HG03159 (cell line): ENCODE measurements at regions not wholly inside any gene's neighbourhood (a gene's known extent, or its start where the extent isn't known, plus 50 kb on each side); places are given as distances from the start of the nearest gene placed in this dataset.
A peak's percentile ranks its signal among the peaks of the same experiment; 100 is the strongest.

Experiments
- ATAC-seq: cut with Tn5 transposase; IDR thresholded peaks from one replicate; pipeline ENCODE4 v1.9.1; 2021; ENCODE audit warnings: mild to moderate bottlenecking, moderate library complexity; ENCODE audit not compliant: unreplicated experiment

DNA sequence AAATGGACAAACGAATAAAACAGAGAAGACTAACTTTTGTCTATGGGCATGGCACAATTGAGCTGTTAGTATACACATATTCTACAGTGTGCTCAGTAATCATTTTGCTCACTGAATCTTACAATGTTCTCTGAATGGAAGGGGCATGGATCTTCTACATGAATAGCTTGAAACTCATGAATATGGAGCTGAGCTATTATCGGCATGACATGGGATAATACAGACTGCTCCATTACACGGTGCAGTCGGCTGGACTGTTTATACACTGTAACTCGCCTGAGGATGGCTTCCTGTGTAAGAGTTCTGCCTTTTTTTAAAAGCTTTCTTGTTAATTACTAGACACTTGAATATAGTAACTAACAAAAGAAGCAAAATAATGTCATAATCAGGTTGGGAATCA, 368.5 kb upstream of the MAD2L1 start:
- no peak for ATAC-seq

DNA sequence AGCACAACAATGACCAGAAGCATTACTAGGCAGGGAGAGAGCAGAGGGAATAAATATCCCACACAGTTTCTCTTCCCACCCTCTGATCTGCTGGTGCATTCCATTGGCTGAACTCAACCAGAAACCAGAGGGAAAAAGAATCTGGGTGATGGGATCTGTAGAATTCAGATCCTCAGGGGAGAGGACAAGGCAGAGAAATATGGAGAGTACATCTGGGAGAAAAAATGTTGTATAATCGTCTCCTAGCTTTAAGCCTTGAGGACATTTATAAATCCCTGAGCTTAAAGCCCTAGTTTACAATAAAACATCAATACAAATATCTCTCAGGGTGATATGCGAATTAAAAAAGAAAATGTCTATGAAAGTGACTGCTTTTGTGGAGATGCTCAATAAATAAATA, 368.1 kb upstream of the MAD2L1 start:
- no peak for ATAC-seq

DNA sequence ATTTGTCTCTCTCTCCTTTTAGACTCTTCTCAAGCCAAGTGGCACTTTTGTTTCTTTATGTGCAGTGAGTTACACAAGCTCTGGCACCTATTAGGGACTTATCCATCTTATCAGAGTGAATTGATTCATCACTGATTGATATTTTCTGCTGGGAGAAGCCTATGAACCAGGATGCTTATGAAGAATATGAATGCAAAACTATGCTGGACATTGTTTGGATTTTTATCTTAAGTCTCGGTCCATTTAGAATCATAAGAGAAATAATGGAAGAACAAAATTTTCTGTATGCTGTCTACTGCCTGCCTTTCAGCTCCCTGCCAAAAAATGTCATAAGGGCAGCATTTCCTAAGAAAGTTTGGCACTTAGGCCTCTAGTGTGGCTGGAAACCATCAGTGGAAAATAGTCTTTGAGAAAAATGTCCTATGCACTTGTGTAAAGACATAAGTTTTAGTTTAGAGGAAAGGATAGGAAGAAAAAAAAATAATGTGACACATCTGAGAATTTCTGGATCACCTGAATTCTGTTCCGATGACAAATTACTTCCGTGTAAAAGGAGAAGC, 365.7 kb upstream of the MAD2L1 start:
- ATAC-seq, result no peak

DNA sequence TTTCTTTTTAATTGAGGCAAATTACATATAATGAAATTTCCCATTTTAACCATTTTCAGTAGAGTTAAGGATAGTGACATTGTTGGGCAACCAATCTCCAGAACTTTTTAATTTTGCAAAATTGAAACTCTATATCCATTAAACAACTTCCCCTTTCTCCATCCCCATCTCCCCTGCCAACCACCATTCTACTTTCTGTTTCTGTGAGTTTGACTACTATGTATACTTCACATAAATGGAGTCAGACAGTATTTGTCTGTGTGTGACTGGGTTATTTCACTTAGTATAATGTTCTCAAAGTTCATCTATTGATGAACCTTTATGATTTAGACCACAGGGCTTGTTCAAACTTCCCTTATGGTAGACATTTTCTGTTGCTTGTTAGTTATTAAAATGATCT, 364.5 kb upstream of the MAD2L1 start:
- peak; percentile 49 for ATAC-seq

DNA sequence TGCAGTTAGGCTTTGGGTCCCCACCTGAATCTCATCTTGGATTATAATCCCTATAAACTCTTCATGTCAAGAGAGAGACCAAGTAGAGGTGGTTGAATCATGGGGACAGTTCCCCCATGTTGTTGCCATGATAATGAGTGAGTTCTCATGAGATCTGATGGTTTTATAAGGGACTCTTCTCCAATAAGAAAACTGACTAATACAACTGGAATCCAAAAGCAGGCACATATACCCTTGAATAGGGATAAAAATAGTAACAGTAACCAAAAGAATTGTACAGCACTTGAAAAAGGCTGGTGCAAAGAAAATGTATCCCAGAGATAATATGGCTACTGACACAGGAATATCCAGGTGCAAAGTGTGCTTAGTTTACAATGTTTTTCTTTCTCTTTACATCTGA, 351.5 kb upstream of the MAD2L1 start:
- no peak for ATAC-seq

DNA sequence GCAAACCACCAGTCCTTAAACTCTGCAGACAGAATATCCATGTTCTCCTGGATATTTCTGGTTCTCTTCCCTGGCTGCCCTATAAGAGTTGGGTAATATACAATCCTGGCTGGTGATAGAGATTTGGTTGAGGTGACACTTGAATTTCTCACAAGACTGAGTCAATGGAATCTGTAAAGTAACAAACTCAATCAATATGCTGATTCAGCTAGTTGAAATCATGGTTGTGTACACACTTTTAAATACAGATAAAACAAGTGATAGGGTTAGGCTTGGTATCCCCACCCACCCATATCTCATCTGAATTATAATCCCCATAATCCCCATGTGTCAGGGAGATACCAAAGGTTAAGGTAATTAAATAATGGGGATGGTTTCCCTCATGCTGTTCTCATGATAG, 349.2 kb upstream of the MAD2L1 start:
- ATAC-seq, result no peak

DNA sequence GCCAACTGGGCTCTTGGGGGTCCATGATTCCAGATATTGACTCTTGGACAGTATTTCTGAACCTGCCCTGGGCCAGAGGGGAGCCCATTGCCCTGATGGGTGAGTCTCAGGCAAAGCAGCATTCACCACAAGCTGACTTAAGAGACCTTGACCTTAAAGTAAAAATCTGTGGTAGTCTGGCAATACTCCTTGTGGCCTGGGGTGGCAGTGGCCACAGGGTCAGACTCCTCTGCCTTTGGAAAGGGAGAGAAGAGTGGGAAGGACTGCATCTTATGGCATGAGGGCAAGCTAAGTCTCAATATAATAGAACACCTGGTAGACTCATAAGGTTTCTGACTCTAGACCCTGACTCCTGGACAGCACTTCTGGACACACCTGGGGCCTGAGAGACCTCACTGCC, 340.3 kb upstream of the MAD2L1 start:
- ATAC-seq, result no peak

DNA sequence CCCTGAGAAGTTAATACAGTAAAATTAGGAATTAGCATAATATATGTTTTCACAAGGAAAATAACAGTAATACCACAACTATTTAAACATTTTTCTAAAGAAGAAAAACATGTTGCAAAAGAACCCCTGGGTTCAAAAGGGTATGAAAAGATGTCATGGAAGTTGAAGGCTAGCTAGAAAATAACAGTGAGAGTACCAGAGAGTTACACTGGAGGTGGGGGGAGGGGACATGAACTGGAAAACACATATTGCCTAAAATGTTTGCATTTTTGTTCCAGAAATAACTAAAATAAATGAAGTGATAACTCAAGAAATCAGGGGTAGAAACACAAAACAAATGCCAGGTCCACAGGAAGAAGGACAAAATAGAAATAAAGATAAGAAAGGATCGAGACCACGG, 336.6 kb upstream of the MAD2L1 start:
- ATAC-seq, result no peak

DNA sequence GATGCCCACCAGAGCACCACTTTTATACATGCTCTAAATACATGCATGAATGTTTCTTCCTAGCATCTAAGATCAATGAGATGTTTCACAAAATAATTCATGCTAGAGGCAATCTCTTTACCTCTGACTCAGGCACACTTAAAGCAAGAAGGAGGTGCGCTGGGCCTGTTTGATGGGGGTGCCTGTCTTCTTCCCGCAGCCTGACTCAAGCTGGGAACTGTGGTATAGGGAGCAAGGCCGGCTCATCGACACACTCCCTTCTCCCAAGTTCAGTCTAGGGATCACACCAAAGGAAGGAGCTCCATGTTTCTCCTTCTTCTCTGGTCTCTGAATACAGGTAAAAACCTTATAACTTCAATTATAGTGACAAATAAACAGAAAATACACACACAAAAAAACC, 333.8 kb upstream of the MAD2L1 start:
- no peak for ATAC-seq

DNA sequence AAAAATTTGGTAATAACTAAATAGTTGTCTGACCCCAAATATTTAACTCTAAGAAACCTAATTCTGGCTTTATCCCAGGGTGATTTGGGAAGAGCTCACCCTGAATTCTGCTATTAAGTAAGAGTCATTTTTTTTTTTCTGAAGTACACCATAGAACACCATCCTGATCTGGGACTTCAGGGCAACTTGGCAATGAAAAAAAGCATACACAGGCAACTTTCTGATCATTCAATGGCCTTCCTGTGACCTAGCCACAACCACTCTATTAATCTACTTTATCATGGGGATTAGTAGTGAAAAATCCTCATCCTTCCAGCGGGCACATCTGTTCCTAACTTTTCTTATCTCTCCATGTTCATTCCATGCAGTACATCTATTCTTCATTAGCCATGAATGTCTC, 333.2 kb upstream of the MAD2L1 start:
- ATAC-seq, result no peak

DNA sequence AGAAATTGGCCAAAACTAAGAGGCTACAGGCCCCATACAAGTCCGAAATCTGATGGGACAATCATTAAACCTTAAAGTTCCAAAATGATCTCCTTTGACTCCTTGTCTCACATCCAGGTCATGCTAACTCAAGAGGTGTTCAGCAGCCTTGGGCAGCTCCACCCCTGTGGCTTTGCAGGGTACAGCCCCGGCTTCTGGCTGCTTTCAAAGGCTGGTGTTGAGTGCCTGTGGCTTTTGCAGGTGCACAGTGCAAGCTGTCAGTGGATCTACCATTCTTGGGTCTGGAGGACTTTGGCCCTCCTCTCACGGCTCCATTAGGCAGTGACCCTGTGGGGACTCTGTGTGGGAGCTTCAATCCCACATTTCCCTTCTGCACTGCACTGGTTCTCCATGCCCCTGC, 329.1 kb upstream of the MAD2L1 start:
- ATAC-seq, result no peak

DNA sequence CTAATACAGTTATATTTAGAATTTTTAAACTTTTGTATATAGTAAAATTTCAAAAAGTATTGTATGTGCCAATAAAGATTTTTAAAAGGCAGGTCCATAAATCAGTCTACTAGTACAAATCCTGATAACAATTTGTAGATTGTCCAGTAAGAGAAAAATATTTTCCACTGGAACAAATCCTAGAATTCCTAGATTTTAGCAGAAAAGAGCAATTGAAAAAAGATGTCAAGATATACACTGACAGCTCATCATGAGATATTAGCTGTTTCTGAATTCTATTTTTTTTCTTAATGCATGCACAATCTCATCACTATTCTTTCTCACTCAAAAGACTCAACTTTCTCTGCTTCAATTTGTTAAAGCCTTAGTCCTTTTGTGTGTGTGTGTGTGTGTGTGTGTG, 289.2 kb upstream of the MAD2L1 start:
- no peak for ATAC-seq

DNA sequence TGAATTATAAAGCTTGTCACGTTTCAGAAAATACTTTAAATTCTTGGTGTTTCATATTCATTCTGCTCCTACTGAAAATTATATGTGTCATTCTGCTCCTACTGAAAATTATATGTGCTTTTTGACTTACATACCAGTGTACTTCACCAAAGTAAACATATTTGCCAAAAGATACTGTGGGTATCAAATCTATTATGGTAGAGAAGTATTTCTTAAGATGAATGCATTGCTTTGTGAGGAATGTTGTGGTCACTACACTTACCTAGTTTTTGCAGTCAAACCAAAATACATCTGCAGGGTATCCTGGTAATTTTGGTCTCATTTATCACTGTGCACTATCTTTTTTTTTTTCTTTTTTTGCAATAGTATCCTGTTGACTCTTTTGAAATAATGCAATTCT, 287.7 kb upstream of the MAD2L1 start:
- ATAC-seq, result no peak

DNA sequence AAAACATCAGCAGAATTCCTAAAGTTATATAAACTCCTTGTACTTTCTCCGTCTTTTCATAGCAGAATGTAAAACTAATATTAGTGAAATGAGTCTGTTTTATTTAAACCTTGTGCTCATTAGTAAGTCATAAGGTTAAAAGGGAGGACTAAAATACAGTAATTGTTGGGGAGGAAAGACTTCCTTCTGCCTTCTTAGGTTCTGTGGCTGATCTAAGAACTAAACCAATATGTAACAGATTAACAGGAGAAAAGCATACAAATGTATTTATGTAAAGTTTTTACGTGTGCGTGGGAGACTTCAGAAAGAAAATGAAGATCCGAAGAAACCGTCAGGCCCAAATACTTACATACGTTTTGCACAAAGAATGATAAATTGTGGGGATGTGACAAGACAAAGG, 286.6 kb upstream of the MAD2L1 start:
- ATAC-seq, result no peak

DNA sequence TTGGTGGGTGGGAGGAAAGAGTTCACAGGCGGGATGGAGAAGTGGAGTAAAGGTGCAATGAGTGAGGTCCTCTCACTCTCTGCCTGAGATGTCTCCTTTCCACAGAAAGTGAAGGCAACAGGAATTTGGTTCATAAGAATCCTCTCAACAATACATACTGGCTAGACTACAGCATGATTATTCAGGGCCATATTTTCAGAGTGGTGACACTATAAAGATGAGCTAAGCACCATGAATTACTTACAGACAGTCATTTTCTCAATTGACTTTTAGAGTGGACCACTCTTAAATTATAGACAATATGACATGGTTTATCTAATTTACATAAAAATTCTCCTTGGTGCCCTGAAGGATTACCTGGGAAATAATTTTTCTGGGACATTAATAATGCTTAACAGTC, 286.1 kb upstream of the MAD2L1 start:
- ATAC-seq, result no peak

DNA sequence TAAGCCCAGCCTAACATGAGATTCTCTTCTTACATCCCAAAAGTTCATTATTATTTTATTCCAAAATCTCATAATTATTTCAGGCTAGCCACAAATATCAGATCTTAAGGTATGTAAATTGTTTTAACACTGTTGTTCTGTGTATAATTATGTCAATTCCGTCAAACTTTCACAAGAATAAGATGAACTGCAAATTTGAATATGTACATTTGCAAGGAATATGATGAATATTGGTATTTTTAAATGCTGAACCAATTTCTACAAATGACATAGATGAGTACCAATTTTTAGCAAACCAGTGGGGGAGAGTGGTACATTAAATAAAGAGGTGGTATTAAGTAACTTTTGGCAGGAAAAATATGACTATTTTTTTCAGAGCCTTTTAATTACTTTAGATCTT, 282.3 kb upstream of the MAD2L1 start:
- no peak for ATAC-seq

DNA sequence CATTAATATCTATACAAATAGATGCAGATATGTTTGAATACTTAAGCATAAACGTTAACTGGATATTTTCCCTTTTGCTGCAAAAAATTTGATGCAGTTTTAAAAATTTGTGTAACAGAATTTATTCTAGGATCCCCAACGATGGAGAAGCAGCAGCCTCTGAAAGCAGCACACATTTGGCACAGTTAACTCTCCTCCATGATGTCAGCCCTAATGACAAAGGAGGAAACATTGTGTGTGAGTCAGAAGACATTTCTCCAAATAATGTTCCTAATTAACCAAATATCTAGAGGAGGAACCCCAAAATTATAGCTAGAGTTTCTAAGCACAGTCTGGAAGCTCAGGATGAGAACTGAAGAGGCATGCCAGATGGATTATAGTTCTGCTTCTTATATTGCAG, 281.9 kb upstream of the MAD2L1 start:
- ATAC-seq, result no peak

DNA sequence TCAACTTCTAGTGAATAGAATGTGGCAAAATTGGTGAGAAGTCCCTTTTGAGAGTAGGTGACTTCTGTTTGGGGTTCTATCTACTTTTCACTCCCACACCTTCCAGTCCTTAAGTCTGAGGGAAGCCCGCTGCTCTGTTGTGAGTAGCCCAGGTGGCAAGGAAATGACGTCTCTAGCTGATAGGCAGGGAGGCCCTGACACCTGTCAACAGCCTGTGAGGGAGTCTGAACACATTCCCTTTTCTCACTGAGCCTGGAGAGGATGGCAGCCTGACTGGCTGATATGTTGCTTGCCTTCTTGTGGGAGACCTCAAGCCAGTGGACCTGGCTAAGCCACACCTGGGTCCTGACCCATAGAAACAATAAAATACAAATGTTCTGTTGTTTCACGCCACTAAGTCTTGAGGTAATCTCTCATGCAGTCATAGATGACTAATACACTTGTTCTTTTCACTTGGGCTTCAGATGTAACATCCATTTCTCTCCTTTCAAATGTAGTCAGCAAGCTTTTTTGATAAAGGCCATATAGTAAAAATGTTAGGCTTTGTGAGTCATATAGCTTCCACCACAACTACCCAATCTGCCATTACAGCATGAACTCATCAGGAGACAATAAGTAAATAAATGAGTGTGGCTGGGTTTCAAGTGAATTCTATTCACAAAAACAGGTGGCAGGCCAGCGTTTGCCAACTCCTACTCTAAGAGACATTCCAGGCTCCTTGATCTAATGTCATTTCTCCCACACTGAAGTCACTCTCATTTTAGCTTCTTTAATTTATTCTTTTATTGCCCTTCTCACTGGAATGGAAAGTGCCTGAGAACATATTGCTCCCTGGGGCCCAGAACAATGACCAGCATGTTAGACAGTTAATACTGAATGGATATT, 265.1 kb upstream of the MAD2L1 start:
- ATAC-seq, result no peak

DNA sequence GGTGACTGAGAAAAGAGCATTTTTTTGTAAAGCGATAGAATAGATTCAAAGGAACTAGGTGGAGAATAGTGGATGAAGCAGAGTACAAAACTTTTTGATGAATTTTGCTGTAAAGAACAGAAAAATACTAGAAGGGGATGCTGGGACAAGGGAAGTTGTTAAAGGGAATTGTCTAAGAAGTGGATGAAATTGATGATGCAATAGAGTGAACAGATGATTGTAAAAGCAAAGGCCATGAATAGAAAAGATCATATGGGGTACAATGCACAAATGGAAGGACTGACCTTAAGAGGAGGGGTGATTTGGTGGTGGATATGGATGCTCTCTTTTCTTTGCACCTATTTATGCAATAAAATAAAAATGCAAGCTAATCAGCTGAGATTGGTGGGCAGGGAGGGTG, 262.7 kb upstream of the MAD2L1 start:
- ATAC-seq, result no peak

DNA sequence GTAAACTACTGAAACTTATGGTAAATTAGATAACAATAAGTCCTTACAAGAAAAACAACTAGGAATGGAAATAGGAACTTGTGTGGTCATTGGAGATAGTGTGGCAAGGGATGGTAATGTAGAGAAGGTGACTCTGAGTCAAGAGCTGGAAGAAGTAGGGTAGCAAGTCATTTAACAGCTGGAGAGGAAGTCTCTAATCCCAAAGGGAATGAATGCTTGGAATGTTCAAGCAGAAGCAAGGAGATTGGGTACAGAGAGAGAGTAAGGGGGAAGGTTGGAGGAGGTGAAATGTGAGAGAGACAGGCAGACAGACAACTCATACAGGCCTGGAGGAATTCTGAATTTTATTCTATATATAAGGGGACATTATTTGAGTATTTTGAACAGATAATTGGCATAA, 260.6 kb upstream of the MAD2L1 start:
- ATAC-seq, result no peak

DNA sequence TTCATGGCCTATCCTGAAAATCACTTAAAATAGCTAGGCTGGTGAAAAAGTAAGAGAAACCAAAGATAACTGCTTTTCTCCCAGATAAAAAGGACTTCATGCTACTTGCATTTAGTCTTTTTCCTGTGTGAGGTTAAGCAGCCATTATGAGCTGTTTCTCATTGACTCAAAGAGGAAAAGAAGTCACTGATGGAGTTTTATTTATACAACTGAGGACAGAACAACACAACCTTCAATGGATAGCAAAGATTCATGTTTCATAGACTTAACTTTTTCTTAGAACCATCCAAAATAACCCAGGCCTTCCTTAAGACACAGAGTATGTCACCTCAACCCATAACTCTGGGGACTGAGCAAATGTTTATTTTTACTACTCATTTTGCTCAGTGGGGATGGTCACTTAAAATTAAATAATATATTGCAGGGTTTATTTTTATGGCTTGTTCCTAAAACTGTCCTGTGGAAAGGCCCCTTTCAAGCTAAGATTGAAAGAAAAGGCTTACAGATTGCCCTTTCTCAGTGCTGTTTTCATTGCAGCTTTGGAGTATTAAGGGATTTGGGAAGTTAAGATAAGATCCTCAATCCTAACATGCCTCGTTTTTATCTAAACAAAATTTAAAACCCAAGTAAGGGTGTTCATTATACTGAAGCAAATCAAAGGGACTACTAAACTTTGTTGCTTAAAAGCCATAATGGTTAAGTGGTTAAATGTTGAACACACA, 252.6 kb upstream of the MAD2L1 start:
- ATAC-seq, result no peak

DNA sequence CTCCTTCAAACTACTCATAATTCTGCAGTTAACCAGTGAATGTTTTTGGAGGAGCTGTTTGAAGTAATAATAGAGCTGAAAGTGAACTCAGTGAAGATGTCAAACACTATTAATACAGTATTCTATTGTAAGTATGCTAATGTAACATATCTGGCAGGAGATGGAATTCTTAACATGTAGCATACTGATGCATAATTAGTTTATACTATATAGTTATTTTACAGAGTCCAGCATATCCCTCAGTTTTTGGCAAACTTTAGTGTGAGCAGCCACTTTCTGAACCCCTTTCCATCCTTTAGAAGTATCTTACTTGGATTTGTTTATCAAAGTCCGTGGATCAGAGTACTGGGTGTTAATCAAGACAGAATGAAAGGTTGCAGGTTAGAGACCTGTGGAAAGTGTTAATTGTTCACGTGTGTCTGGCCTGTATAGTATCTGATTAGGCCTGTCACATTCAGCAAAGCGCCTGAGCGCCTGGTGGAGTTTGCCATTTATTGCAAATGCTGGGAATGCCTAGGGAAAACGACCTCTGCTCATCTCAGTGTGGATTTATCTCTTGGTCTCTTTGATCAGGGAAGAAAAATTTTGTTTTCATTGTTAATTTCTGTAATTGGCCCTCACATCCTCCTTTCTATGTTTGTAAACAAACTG, 251.7 kb upstream of the MAD2L1 start:
- ATAC-seq, result no peak
